ENCODE measurements at regions not wholly inside any gene's neighbourhood (a gene's known extent, or its start where the extent isn't known, plus 50 kb on each side); places are given as distances from the start of the nearest gene placed in this dataset.

- no peak for TF ChIP-seq USF2 (IDR thresholded peaks at IDR 0.05; ENCODE audit: borderline replicate concordance, low read depth, low read length)
- TF ChIP-seq SMC3 (IDR thresholded peaks at IDR 0.05; ENCODE audit: low read depth, low read length), result no peak
- TF ChIP-seq FOSL2 (IDR thresholded peaks at IDR 0.05; ENCODE audit: borderline replicate concordance, low read depth), result no peak
- no peak for TF ChIP-seq TCF12 (IDR thresholded peaks at IDR 0.05)
- TF ChIP-seq GABPA (IDR thresholded peaks at IDR 0.05; ENCODE audit: low read depth), result no peak
- no peak for TF ChIP-seq SIN3A (IDR thresholded peaks at IDR 0.05; ENCODE audit: borderline replicate concordance, low read depth, low read length)
Observed at GRCh38 chr12:96094201-96094600, 58.8 kb upstream of the LTA4H start (continued).

GRCh38 chr12:96098631-96099030 is 63.2 kb upstream of the LTA4H start:
- TF ChIP-seq SMC3 (IDR thresholded peaks at IDR 0.05; ENCODE audit: low read depth, low read length) (no peak), USF1 (IDR thresholded peaks at IDR 0.05; ENCODE audit: borderline replicate concordance, low read depth) (no peak), REST (IDR thresholded peaks at IDR 0.05; ENCODE audit: low read depth, low read length) (no peak), SIN3A (IDR thresholded peaks at IDR 0.05; ENCODE audit: borderline replicate concordance, low read depth, low read length) (no peak), NRF1 (IDR thresholded peaks at IDR 0.05; ENCODE audit: low read depth, low read length) (no peak), MAX (IDR thresholded peaks at IDR 0.05; ENCODE audit: low read depth) (no peak)

More at GRCh38 chr12:96098631-96099030, 63.2 kb upstream of the LTA4H start:
- H3K27me3 ChIP-seq (ENCODE audit: insufficient read depth), result no peaks in the 10 kb centered on the region
- no peak overlapping the region for H3K9ac ChIP-seq
- DNase-seq, result no peak
- WGBS (ENCODE audit: low lambda C conversion rate), result 70% methylated on average over 2 of the region's 2 CpGs
- H3K4me3 ChIP-seq (ENCODE audit: low read depth in 2 of 2, low read length in 1 of 2), result no peak overlapping the region
- no peaks in the 10 kb centered on the region for H3K79me2 ChIP-seq (ENCODE audit: insufficient read depth)
- H3K36me3 ChIP-seq (replicated peaks in 1 of 2; ENCODE audit: control insufficient read depth in 1 of 2, insufficient read depth in 2 of 2, low read length in 1 of 2), result no peaks in the 10 kb centered on the region
- H3K9me2 ChIP-seq, result no peaks in the 10 kb centered on the region
- CTCF ChIA-PET, result no interaction called here
- H3K9me3 ChIP-seq, result no peaks in the 10 kb centered on the region
- H3K27ac ChIP-seq (ENCODE audit: low read depth in 2 of 2, low read length in 1 of 2), result no peak overlapping the region
- no peak overlapping the region for H2AFZ ChIP-seq (ENCODE audit: low read depth)
- H4K20me1 ChIP-seq (ENCODE audit: insufficient read depth), result no peaks in the 10 kb centered on the region
- POLR2A ChIA-PET, result interaction anchor here (1.4 kb wide), 1 partner anchor 26 kb away, joined by 3 read pairs; no protein-coding TSS in a partner anchor
- no peaks in the 10 kb centered on the region for H3F3A ChIP-seq (replicated peaks; ENCODE audit: insufficient read depth)
- peaks cover 0 to 3% of the 10 kb centered on the region in 2 experiments; a peak in 1 of 4 replicates for H3K4me1 ChIP-seq (ENCODE audit: control insufficient read depth in 1 of 2, insufficient read depth in 2 of 2, low read depth in 1 of 2, low read length in 1 of 2)
- no peak overlapping the region for H3K4me2 ChIP-seq
